ENCODE measurements at regions not wholly inside any gene's neighbourhood (a gene's known extent, or its start where the extent isn't known, plus 50 kb on each side); places are given as distances from the start of the nearest gene placed in this dataset.

GRCh38 chr6:73969971-73970970 is 274.3 kb downstream of the CD109 start:
- Mint-ChIP-seq H3K4me1 (ENCODE audit: low read depth in 2 of 2) (no peaks in the 10 kb centered on the region), H3K9me3 (no peaks in the 10 kb centered on the region), H3K36me3 (no peaks in the 10 kb centered on the region), H3K27me3 (no peaks in the 10 kb centered on the region), H3K27ac (no peak overlapping the region), H3K4me3 (no peak overlapping the region)
- ATAC-seq (no peak), DNase-seq (ENCODE audit: low spot score) (no peak)

GRCh38 chr6:73968221-73968757 is 272.3 kb downstream of the CD109 start:
- H3K9me3 Mint-ChIP-seq: no peaks in the 10 kb centered on the region
- DNase-seq (ENCODE audit: low spot score) (no peak), ATAC-seq (no peak)
- no peaks in the 10 kb centered on the region for H3K4me1 Mint-ChIP-seq (ENCODE audit: low read depth in 2 of 2)
- no peak overlapping the region for H3K4me3 Mint-ChIP-seq
- H3K27ac Mint-ChIP-seq: no peak overlapping the region
- no peaks in the 10 kb centered on the region for H3K36me3 Mint-ChIP-seq
- H3K27me3 Mint-ChIP-seq: no peaks in the 10 kb centered on the region

- ATAC-seq: no peak
- Mint-ChIP-seq H3K4me1 (ENCODE audit: low read depth in 2 of 2) (no peaks in the 10 kb centered on the region), H3K4me3 (no peak overlapping the region)
Measured at GRCh38 chr6:73965539-73966029, 269.6 kb downstream of the CD109 start.

GRCh38 chr6:73964241-73964854 is 268.3 kb downstream of the CD109 start:
- Mint-ChIP-seq H3K9me3 (no peaks in the 10 kb centered on the region), H3K4me3 (no peak overlapping the region), H3K27ac (no peak overlapping the region), H3K4me1 (ENCODE audit: low read depth in 2 of 2) (no peaks in the 10 kb centered on the region), H3K36me3 (no peaks in the 10 kb centered on the region), H3K27me3 (no peaks in the 10 kb centered on the region)
- DNase-seq (ENCODE audit: low spot score): no peak
- no peak for ATAC-seq

More at GRCh38 chr6:73965539-73966029, 269.6 kb downstream of the CD109 start:
- Mint-ChIP-seq H3K36me3 (no peaks in the 10 kb centered on the region), H3K9me3 (no peaks in the 10 kb centered on the region), H3K27ac (no peak overlapping the region), H3K27me3 (no peaks in the 10 kb centered on the region)
- no peak for DNase-seq (ENCODE audit: low spot score)

GRCh38 chr6:73962884-73963283 is 266.9 kb downstream of the CD109 start:
- H3K27me3 Mint-ChIP-seq: no peaks in the 10 kb centered on the region
- no peaks in the 10 kb centered on the region for H3K36me3 Mint-ChIP-seq
- H3K9me3 Mint-ChIP-seq: no peaks in the 10 kb centered on the region
- DNase-seq (ENCODE audit: low spot score) (no peak), ATAC-seq (no peak)
- H3K4me3 Mint-ChIP-seq: no peak overlapping the region
- H3K27ac Mint-ChIP-seq: no peak overlapping the region
- no peaks in the 10 kb centered on the region for H3K4me1 Mint-ChIP-seq (ENCODE audit: low read depth in 2 of 2)

GRCh38 chr6:73956305-73956704 is 260.3 kb downstream of the CD109 start:
- Mint-ChIP-seq H3K4me1 (ENCODE audit: low read depth in 2 of 2) (no peaks in the 10 kb centered on the region), H3K4me3 (no peak overlapping the region), H3K36me3 (no peaks in the 10 kb centered on the region), H3K27me3 (no peaks in the 10 kb centered on the region), H3K9me3 (no peaks in the 10 kb centered on the region), H3K27ac (no peak overlapping the region)
- ATAC-seq (no peak), DNase-seq (ENCODE audit: low spot score) (no peak)

GRCh38 chr6:73955800-73956199 is 259.8 kb downstream of the CD109 start:
- no peaks in the 10 kb centered on the region for H3K4me1 Mint-ChIP-seq (ENCODE audit: low read depth in 2 of 2)
- no peak overlapping the region for H3K27ac Mint-ChIP-seq
- H3K27me3 Mint-ChIP-seq: no peaks in the 10 kb centered on the region
- ATAC-seq (no peak), DNase-seq (ENCODE audit: low spot score) (no peak)
- H3K9me3 Mint-ChIP-seq: peaks cover 3% of the 10 kb centered on the region
- H3K36me3 Mint-ChIP-seq: no peaks in the 10 kb centered on the region
- H3K4me3 Mint-ChIP-seq: no peak overlapping the region

- no peak for DNase-seq (ENCODE audit: low spot score)
- Mint-ChIP-seq H3K27me3 (no peaks in the 10 kb centered on the region), H3K9me3 (peaks cover 3% of the 10 kb centered on the region), H3K36me3 (no peaks in the 10 kb centered on the region), H3K27ac (no peak overlapping the region), H3K4me3 (no peak overlapping the region), H3K4me1 (ENCODE audit: low read depth in 2 of 2) (no peaks in the 10 kb centered on the region)
- no peak for ATAC-seq
Measured at GRCh38 chr6:73954881-73955280, 258.9 kb downstream of the CD109 start.

- peaks cover 0 to 4% of the 10 kb centered on the region in 2 donors for H3K4me1 Mint-ChIP-seq (ENCODE audit: low read depth in 2 of 2)
- no peak overlapping the region for H3K4me3 Mint-ChIP-seq
- H3K9me3 Mint-ChIP-seq: peaks cover 22% of the 10 kb centered on the region
- H3K27me3 Mint-ChIP-seq: peaks cover 0 to 7% of the 10 kb centered on the region in 2 donors
- H3K27ac Mint-ChIP-seq: no peak overlapping the region
- ATAC-seq (no peak), DNase-seq (ENCODE audit: low spot score) (no peak)
- no peaks in the 10 kb centered on the region for H3K36me3 Mint-ChIP-seq
Measured at GRCh38 chr6:73951183-73951582, 255.2 kb downstream of the CD109 start.

GRCh38 chr6:73943930-73944652 is 248.1 kb downstream of the CD109 start:
- ATAC-seq: no peak
- H3K4me1 Mint-ChIP-seq (ENCODE audit: low read depth in 2 of 2): peaks cover 0 to 4% of the 10 kb centered on the region in 2 donors
- no peaks in the 10 kb centered on the region for H3K27me3 Mint-ChIP-seq
- DNase-seq (ENCODE audit: low spot score): no peak
- H3K27ac Mint-ChIP-seq: no peak overlapping the region
- peaks cover 18% of the 10 kb centered on the region for H3K9me3 Mint-ChIP-seq
- H3K36me3 Mint-ChIP-seq: no peaks in the 10 kb centered on the region
- H3K4me3 Mint-ChIP-seq: no peak overlapping the region

GRCh38 chr6:73943411-73943810 is 247.4 kb downstream of the CD109 start:
- DNase-seq (ENCODE audit: low spot score) (no peak), ATAC-seq (no peak)
- Mint-ChIP-seq H3K9me3 (peaks cover 18% of the 10 kb centered on the region), H3K4me1 (ENCODE audit: low read depth in 2 of 2) (peaks cover 0 to 4% of the 10 kb centered on the region in 2 donors), H3K36me3 (no peaks in the 10 kb centered on the region), H3K27me3 (no peaks in the 10 kb centered on the region), H3K4me3 (no peak overlapping the region), H3K27ac (no peak overlapping the region)

GRCh38 chr6:73942592-73943186 is 246.7 kb downstream of the CD109 start:
- H3K9me3 Mint-ChIP-seq: peaks cover 15% of the 10 kb centered on the region
- H3K4me3 Mint-ChIP-seq: no peak overlapping the region
- DNase-seq (ENCODE audit: low spot score) (no peak), ATAC-seq (no peak)
- H3K36me3 Mint-ChIP-seq: no peaks in the 10 kb centered on the region
- no peaks in the 10 kb centered on the region for H3K27me3 Mint-ChIP-seq
- H3K4me1 Mint-ChIP-seq (ENCODE audit: low read depth in 2 of 2): peaks cover 0 to 1% of the 10 kb centered on the region in 2 donors
- no peak overlapping the region for H3K27ac Mint-ChIP-seq

- peaks cover 13% of the 10 kb centered on the region for H3K9me3 Mint-ChIP-seq
- H3K4me1 Mint-ChIP-seq (ENCODE audit: low read depth in 2 of 2): no peaks in the 10 kb centered on the region
- no peak for DNase-seq (ENCODE audit: low spot score)
- ATAC-seq: no peak
- H3K27ac Mint-ChIP-seq: no peak overlapping the region
- no peaks in the 10 kb centered on the region for H3K27me3 Mint-ChIP-seq
- H3K4me3 Mint-ChIP-seq: no peak overlapping the region
- no peaks in the 10 kb centered on the region for H3K36me3 Mint-ChIP-seq
Measured at GRCh38 chr6:73941892-73942291, 245.9 kb downstream of the CD109 start.

Data from natural killer cell treated with Interleukin-12 subunit alpha and Interleukin-12 subunit beta and Interleukin-15 and Interleukin-18, amount 100 ng/mL, for 72 hours (primary cell).